ENCODE measurements at regions not wholly inside any gene's neighbourhood (a gene's known extent, or its start where the extent isn't known, plus 50 kb on each side); places are given as distances from the start of the nearest gene placed in this dataset.
"Not testable (repeated sequence)": the region's sequence is repeated elsewhere in the genome, so short reads cannot be mapped to it uniquely, and the experiment has no call there.

DNA sequence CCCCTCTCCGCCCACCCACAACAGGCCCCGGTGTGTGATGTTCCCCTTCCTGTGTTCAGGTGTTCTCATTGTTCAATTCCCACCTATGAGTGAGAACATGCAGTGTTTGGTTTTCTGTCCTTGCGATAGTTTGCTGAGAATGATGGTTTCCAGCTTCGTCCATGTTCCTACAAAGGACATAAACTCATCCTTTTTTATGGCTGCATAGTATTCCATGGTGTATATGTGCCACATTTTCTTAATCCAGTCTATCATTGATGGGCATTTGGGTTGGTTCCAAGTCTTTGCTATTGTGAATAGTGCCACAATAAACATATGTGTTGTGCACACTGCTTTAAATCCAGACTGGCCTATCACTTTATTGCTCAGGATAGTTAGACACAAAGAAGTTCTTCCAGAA is 309.1 kb downstream of the MTX2 start:
- DNase-seq: not testable (repeated sequence)

DNA sequence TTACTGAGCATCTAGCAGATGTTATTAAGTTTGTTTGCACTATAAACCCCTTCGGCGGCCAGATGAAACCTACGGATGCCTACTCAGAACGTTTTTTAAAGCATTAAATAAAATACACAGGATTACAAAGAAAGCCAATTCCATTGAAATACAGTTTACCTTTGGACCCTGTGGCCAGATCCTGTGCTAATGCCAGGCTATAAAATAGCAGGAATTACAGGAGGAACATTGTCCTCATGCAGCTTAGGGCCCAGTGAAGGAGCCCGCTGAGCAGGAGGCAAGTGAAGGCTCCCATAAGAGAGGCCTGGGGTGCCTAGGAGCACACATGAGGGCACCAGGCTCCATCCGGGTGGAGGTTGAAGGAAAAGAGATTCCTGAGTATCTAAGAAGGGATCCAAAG is 310.4 kb downstream of the MTX2 start:
- DNase-seq: no peak

DNA sequence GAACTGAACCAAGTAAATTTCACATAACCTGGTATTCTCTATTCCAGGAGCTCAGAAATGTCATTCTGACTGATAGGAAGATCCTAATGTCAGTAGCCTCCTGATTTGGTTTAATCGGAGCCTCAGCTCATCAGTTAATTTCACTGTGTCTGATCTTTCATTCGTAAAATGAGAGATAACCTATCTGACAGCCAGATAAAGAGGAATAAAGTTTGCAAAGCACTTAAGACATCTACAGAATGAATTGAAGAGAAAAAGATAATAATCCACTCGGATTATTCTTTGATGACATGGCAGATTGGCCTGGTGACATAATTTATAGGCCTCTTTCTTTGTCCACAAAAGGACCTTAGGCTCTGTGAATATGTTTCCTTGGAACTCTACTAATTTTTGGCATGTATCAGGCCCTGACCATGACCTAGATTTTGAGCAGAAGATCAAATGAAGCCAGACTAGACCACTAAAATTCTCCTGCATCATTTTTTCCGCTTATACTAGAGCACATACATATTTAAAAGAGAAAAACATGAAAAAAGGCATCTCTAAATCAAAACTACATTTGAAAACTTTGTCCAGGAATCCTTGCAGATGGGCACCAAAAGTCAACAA is 312.4 kb downstream of the MTX2 start:
- DNase-seq: no peak

DNA sequence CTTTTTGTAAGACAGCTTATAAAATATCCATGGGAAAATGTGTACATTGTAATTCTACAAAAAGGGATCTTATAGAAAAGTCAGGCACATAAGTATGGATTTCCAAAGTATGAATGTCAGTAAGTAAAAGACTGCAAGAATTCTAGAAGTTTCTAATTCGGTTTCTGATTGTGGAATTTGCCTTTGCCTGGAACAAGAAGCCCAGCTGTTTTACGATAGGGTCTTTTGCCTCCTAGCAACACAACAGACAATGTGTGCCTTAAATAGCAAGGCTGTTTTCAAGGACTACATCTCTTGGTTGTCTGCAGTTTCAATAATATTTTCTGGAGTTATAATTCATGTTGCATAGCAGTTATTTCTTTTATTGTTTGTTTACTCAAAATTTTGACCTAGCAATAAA is 312.9 kb downstream of the MTX2 start:
- DNase-seq: no peak

- no peak for DNase-seq
Observed at GRCh38 chr2:176582990-176583481, 313.8 kb downstream of the MTX2 start.

- DNase-seq: no peak
Observed at GRCh38 chr2:176583607-176584006, 314.4 kb downstream of the MTX2 start.

- no peak for DNase-seq
Observed at GRCh38 chr2:176584333-176584732, 315.1 kb downstream of the MTX2 start.

- no peak for DNase-seq
Observed at GRCh38 chr2:176585291-176585690, 316.0 kb downstream of the MTX2 start.

- no peak for DNase-seq
Observed at GRCh38 chr2:176585791-176586190, 316.5 kb downstream of the MTX2 start.

GRCh38 chr2:176589287-176589686 is 320.0 kb downstream of the MTX2 start:
- DNase-seq: no peak

GRCh38 chr2:176589825-176590440 is 320.7 kb downstream of the MTX2 start:
- no peak for DNase-seq

- DNase-seq: no peak
Observed at GRCh38 chr2:176592216-176592615, 323.0 kb downstream of the MTX2 start.

- DNase-seq: no peak
Observed at GRCh38 chr2:176595986-176596385, 326.7 kb downstream of the MTX2 start.

DNA sequence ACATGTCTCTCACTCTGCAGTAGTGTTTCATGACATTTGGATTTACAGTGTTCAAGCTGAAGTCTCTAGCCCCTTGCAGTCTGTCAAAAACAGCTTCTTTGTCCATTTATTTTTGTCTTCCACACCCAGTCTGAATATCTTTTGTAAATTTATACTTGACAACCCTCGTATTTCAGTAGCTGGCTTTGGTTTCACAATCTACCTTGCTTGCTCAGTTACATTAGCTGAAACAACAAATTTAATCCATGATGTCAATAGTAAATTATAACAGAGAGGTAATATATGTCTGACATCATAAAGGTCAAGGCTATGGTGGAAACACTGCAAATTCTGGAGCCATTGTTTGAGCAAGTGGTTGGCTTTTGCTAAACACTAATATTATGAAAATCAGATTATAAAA is 328.7 kb downstream of the MTX2 start:
- no peak for DNase-seq

DNA sequence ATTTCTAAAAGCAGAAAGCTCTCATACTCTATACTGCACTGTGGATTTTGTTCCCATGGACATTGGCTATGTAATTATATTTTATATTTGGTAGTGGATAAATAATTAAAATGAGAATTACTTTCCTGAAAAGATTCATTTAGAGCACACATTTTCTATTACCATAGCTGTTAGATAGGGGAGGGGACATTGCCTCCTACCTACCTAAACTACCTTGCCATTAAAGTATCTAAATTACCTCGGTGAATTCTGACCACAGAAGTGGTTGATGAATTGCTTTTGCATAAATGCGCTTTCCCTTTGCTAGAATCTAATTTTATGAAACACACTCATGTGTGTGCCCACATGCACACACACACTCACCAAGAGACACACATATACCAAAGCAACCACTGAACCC is 329.1 kb downstream of the MTX2 start:
- no peak for DNase-seq

DNA sequence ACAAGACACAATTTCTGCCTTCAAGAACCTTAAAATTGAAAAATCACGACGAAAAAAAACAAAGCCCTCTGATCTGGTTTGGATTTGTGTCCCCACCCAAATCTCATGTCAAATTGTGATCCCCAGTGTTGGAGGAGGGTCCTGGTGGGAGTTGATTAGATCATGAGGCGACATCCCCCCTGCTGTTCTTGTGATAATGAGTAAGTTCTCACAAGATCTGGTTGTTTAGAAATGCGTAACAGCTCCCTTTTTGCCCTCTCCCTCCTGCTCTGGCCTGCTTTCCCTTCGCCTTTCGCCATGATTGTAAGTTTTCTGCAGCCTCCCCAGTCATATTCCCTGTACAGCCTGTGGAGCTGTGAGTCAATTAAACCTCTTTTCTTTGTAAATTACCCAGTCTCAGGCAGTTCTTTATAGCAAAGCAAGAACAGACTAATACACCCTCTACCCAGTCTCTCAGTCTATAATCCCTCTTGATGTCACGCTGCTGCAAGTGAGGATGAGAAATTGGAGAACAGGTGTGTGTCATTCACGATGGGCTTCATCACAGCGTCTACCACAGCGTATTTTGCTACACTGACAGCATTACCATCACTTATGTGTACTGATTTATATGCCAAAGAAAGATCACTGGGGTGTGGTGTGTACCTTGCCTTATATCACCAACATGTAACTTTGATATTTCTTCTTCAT is 330.7 kb downstream of the MTX2 start:
- DNase-seq: no peak

DNA sequence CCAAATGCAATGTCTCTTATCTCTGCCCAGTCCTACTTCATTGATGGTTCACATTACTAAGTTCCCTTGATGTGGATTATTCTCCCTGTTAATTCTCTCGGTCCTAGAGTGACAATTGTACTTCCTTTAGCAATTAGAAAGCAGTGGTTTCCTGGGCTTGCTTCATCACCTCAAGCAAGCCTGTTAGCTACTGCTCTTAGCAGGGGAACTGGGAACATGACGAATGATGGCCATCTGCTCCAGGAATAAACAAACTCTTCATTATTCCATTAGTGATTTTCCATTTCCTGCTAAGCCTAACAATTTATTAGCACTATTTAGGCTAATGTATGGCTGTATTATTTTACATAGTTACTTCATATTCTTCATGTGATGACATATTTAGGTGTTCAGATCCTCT is 331.8 kb downstream of the MTX2 start:
- no peak for DNase-seq

DNA sequence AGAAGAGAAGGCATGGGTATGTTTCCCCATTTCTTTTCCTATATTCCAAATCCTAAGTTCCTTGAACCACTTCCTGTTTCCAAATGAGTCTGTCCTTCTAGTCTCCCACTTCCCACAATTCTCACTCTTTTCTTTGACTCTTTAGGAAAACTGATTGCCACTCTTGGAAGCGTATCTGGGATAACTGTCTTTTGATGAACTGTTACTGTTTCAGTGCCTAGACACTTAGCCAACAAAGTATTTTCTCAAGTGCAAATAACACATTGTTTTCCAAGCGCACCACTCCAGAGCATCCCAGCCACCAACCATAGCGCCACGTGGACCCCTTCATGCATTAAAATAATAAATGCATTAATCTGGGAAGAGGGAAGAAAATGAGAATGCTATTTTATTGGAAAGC is 342.8 kb downstream of the MTX2 start:
- no peak for DNase-seq

DNA sequence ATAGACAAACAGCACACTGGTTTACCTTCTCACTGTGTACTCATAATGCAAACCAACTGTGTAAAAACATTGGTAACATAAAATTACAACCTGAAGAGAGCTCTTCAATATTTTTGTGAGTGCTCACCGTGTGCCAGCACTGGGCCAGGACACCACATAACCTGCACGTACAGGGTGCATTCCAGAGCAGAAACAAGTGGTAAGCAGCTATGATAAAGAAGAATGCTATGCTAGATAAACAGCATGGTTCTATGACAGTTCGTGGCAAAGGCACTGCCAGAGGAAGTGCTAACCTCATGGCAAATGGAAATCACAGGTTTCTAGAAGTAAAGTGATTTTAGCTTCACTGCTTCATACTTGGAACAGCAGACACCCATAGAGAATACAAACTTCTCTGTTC is 343.5 kb downstream of the MTX2 start:
- no peak for DNase-seq

GRCh38 chr2:176613323-176613987 is 344.2 kb downstream of the MTX2 start:
- DNase-seq: no peak

GRCh38 chr2:176614049-176614448 is 344.8 kb downstream of the MTX2 start:
- DNase-seq: no peak

GRCh38 chr2:176614930-176615329 is 345.7 kb downstream of the MTX2 start:
- DNase-seq: no peak

- no peak for DNase-seq
Observed at GRCh38 chr2:176619504-176619903, 350.3 kb downstream of the MTX2 start.

DNA sequence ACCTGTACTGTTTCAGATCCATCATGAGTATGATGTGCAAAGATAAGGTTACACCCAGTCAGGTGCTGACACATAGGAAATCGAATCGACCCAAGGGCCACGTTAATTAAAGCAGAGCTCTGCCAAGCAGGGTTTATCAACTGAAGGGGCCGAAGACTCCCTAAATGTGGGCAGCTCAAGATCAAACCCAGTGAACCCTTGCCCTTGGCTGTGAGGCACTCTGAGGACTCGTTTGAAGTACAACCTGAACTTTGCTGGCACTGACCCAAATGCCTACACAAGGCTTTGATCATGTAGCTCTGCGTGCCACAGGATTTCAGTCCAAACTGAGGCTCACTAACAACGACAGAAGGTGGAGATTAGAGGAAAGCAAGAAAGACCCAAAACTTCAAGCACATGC is 352.1 kb downstream of the MTX2 start:
- no peak for DNase-seq
